HG02970 (cell line): ENCODE measurements at regions not wholly inside any gene's neighbourhood (a gene's known extent, or its start where the extent isn't known, plus 50 kb on each side); places are given as distances from the start of the nearest gene placed in this dataset.
"Not testable (repeated sequence)": the region's sequence is repeated elsewhere in the genome, so short reads cannot be mapped to it uniquely, and the experiment has no call there.

ENCODE experiments used
- ATAC-seq: cut with Tn5 transposase; IDR thresholded peaks from one replicate; pipeline ENCODE4 v1.9.1; 2021; ENCODE audit warnings: mild to moderate bottlenecking, moderate library complexity, moderate number of reproducible peaks; ENCODE audit not compliant: unreplicated experiment, low FRiP score

- ATAC-seq = no peak
Observed at GRCh38 chr5:85952680-85953079, 665.1 kb upstream of the COX7C start.

- no peak for ATAC-seq
Observed at GRCh38 chr5:85967681-85968080, 650.1 kb upstream of the COX7C start.

GRCh38 chr5:85972539-85972938, 645.2 kb upstream of the COX7C start:
- no peak for ATAC-seq

GRCh38 chr5:85985167-85985566, 632.6 kb upstream of the COX7C start:
- ATAC-seq = no peak

- ATAC-seq = no peak
Observed at GRCh38 chr5:85990998-85991397, 626.7 kb upstream of the COX7C start.

- ATAC-seq = not testable (repeated sequence)
Observed at GRCh38 chr5:85994653-85995052, 623.1 kb upstream of the COX7C start.

- ATAC-seq = no peak
Observed at GRCh38 chr5:85998656-85999055, 619.1 kb upstream of the COX7C start.

- no peak for ATAC-seq
Observed at GRCh38 chr5:86008293-86008692, 609.4 kb upstream of the COX7C start.

- ATAC-seq = no peak
Observed at GRCh38 chr5:86008704-86009103, 609.0 kb upstream of the COX7C start.

- ATAC-seq = no peak
Observed at GRCh38 chr5:86011937-86012336, 605.8 kb upstream of the COX7C start.

GRCh38 chr5:86029308-86029707, 588.4 kb upstream of the COX7C start:
- no peak for ATAC-seq

- no peak for ATAC-seq
Observed at GRCh38 chr5:86030753-86031152, 587.0 kb upstream of the COX7C start.

GRCh38 chr5:86038566-86038965, 579.2 kb upstream of the COX7C start:
- no peak for ATAC-seq

- no peak for ATAC-seq
Observed at GRCh38 chr5:86039351-86039750, 578.4 kb upstream of the COX7C start.

GRCh38 chr5:86070719-86071118, 547.0 kb upstream of the COX7C start:
- ATAC-seq = no peak

- no peak for ATAC-seq
Observed at GRCh38 chr5:86074297-86074696, 543.4 kb upstream of the COX7C start.

- ATAC-seq = no peak
Observed at GRCh38 chr5:86075139-86075538, 542.6 kb upstream of the COX7C start.

GRCh38 chr5:86095092-86095491, 522.6 kb upstream of the COX7C start:
- no peak for ATAC-seq

- ATAC-seq = no peak
Observed at GRCh38 chr5:86101966-86102365, 515.8 kb upstream of the COX7C start.

- no peak for ATAC-seq
Observed at GRCh38 chr5:86108825-86109224, 508.9 kb upstream of the COX7C start.

- ATAC-seq = no peak
Observed at GRCh38 chr5:86112249-86112648, 505.5 kb upstream of the COX7C start.

GRCh38 chr5:86115164-86115563, 502.6 kb upstream of the COX7C start:
- no peak for ATAC-seq

GRCh38 chr5:86118542-86118941, 499.2 kb upstream of the COX7C start:
- no peak for ATAC-seq
